DMS153 treated with DMSO at 0.1 percent for 48 hours (cell line): ENCODE measurements at regions not wholly inside any gene's neighbourhood (a gene's known extent, or its start where the extent isn't known, plus 50 kb on each side); places are given as distances from the start of the nearest gene placed in this dataset.

ENCODE experiments used
- DNase-seq: peaks from one replicate; lab custom pipeline; 2025; ENCODE audit not compliant: unreplicated experiment; lab: John Stamatoyannopoulos, UW

DNA sequence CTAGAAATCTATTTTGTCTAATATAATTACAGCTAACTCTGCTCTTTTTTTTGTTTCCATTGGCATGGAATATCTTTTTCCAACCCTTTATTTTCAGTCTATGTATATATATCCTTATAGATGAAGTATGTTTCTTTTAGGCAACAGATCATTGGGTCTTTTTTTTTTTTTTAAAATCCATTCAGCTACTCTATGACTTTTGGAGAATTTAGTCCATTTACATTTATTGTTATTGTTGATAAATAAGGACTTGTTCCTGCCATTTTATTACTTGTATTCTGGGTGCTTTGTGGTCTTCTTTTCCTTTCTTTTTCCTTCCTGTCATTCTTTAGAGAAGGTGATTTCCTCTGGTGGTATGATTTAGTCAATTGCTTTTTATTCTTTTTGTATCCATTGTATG, 296.8 kb downstream of the SMARCA2 start:
- no peak for DNase-seq

DNA sequence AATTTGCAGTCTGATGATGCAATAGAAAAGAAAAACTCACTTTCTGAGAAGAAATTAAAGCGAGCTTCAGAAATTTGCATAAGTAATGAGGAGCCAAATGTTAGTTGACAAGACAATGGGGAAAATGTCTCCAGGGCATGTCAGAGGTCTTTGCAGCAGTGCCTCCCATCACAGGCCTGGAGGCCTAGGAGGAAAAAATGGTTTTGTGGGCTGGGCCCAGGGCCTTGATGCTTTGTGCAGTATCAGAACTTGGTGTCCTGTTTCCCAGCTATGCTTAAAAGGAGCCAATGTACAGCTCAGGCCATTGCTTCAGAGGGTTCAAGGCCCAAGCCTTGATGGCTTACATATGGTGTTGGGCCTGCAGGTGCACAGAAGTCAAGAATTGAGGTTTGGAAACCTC, 298.4 kb downstream of the SMARCA2 start:
- no peak for DNase-seq

DNA sequence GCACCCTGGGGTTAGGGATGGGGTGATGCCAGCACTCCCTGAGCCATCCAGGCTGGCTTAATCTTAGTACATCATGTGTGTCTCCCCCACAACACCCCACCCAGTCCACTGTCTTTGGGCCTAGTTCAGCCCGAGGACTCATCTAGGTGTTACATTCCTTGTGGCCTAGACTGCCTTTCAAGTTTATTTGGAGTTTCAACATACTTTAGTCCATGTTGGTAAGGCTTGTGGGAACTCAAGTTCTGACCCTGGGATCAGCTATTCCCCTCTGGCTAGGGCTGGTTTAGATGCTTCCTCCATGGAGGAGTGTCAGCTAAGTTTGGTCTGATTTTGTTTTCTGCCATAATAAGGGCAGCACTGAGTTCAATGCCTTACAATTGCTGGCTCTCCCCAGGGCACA, 302.4 kb downstream of the SMARCA2 start:
- no peak for DNase-seq

DNA sequence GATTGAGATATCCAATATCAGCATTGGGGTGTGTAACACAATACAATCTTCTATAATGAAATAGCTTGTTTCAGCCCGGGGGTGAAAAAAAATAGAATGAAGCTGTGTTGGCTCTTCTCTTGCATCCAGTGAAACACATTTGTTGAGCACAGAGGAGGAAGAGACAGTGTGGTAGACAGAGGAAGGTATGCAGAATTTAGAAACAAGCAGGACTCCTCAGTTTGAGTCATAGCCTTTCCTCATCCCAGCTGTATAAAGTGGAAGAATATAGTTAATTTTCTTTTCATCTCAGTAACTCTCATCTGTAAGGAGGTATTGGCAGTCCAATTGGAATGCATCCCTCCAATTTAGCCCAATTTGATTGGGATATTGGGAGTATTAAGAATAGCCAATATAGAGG, 302.2 kb upstream of the VLDLR start:
- DNase-seq, result no peak

DNA sequence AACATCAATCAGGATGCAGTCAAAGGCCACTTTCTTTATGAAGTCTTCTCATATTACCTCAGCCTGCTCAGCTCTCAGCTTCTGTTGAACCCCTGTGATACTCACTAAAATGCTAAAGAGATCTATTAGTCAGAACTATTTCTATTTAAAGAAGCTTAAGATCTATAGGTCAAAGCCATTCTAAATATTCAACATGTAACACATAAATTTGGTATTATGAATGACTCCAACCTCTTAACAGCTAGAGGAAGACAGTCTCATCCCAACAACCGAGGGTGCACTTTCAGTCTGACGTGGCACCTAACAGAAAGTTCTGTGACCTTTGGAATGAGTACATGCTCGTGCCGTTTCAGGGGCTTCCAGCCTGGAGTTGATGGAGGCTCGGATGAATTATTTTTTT, 301.5 kb upstream of the VLDLR start:
- no peak for DNase-seq

DNA sequence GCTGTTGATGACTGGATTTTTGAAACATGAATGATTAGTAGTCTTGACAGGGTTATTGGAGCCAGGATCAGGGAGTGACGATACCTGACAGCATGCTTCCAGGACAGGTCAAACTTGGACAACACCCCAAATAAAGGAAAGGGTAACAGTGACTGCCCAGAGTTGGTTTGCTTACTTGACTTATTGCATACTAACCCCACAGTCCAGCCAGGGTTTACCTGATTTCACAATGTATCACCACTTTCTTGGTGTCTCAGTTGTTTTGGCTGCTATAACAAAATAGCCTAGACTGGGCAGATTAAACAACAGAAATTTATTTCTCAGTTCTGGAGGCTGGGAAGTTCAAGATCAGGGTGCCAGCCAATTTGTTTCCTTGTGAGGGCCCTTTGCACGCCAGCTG, 301.0 kb upstream of the VLDLR start:
- no peak for DNase-seq

DNA sequence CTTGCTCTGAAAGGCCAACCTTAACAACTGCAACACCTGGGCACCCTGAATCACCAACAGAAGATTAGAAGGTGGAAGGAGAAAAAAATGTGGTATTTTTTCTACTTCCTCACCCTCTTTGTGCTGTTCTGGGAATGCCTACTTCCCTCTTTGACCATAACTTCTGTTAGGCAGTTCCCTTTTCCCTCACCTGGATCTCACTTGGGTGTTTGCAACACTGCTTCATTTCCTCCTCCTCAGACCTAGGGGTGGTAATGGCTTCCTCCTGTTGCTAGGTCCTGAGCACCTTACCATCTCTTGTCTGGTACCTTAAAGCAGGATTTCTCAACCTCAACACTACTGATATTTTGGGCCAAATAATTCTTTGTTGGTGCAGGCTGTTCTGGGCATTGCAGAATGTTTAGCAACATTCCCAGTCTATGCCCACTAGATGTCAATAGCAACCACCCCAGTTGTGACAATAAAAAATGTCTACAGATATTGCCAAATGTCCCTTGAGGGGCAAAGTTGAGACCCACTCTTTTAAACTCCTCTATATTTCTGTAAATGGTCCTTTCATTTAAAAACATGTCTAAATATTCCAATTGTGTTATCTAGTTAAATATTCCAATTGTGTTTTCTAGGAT, 300.0 kb upstream of the VLDLR start:
- no peak for DNase-seq

DNA sequence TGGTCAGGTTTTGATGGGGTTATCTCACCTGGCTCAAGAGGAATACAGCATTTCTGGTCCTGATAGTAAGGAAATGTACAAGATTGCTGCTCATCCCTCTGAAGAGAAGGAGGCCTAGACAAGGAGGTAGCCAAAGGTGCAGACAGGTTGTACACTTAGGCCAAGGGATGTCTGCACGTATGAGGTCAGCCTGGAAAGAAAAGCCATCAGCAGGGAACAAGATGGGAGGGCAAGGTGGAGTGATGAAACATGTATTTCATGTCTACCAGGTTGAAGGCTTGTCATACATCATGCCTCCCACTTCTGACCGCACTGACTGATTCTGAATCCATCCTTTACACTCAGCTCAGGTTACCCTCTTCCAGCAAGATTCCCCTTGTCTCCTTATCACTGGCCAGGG, 296.8 kb upstream of the VLDLR start:
- DNase-seq, result no peak

DNA sequence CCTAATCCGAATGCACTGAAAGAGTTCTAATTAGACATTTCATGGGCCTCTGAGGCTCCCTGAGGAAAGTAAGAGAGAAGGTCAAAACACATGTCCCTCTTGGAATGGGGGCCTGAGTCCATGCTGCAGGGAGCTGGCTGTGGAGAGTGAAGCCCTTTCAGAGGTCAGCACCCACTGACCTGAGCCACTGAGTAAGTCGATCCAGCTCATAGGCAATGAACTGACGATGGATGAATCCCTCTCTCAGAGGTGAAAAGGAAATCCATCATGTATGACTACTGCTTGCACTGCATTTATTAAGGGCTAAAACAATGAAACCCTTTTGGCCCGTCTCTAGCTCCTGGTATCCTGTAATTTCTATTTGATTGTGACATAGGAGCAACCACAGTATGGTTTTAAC, 288.9 kb upstream of the VLDLR start:
- DNase-seq, result no peak

DNA sequence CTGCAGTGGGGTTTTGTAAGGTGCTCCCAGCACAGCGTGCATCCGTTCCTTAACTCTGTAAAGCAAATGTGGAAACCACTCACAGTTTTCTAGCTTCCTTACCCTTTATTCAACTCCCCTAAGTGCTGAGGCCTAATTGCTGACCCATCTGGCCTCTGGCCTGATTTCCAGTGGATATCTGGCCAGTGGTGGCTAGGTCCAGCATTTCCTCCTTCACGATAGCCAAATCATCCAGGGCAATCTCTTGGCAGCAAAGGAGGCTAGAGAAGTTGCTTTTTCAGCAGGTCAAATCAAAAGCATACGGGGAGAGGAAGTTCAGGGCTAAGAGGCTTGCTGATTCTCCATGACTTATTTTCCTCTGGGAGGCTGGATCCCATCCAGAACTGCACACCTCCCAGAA, 286.3 kb upstream of the VLDLR start:
- DNase-seq, result no peak

DNA sequence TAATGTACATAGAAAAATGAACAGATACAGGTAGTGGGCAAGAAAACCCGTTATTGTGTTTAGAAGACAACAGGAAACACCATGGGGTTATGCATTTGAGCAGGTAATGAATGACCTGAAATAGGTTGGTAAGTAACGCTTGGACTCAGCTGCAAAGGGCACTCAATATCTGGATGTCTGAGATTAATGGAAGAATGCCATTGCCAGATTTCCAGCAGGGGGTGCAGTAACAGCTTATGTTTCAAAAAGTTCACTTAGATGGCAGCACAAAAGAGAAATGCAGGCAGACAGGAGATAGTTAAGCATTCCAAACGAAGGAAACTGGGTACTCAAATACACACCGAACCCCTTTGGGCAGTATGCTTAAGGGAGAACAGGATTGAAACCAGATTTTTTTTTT, 285.5 kb upstream of the VLDLR start:
- DNase-seq, result no peak

DNA sequence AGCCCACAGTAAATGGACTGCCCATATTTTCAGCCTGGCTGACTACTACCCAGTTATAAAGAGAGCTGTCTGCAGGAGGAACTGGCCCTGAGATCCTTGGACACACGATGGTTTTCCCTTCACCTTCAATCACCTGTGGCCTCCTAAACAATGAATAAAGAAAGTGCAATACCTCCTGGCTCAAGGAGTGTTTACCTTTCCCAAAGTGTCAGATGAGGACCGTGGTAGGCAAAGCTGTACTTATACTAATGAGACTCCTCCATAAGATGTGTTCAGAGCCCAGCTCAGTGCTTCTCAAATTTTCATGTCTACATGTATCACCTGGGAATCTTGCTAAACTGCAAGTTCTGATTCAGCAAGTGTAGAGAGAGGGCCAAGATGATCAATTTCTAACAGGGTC, 284.5 kb upstream of the VLDLR start:
- DNase-seq, result no peak

DNA sequence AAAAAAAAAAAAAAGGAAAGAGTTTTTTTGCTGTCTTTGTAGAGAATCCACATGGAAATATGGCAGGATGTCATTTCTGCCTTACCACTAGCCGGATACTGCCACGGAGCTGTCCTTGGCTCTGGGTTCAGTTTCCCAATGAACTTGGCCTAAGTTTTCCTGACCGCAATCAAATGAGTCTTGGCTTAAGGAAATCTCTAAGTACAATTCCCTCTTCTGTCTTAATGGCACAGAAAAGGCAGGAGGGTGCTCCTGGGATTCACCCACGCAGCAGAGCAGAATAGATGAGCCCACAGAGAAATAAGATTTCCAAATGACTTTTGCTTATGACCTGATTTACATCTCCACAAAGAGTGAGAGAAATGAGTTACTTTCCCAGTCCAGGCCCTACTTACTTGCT, 284.0 kb upstream of the VLDLR start:
- DNase-seq, result no peak

DNA sequence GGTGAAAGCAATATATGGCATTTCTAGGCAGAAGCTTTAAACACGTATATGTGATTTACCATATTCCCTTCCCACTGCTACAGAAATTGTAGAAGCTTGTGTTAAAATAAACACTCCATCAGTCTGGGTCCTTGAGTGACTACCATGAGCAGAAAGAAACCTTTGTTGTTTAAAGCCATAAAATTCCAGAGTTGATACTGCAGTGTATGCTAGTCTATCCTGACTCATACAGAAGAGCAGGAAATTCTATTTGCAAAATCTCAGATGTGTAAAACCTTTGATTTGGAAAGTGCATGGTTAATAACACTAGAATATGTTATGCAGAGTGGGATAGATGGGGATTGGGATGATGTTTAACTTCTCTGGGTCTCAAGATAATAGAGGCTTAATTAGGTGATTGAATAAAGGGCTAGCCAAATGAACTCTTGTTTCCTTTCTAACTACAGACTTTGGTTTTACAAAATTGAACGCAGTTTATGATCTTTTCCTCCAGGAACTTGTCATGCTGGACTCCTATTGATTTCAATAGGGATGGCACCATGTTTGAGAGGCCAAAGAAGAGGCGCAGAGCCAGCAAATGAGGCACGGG, 282.7 kb upstream of the VLDLR start:
- DNase-seq, result peak; percentile 33

DNA sequence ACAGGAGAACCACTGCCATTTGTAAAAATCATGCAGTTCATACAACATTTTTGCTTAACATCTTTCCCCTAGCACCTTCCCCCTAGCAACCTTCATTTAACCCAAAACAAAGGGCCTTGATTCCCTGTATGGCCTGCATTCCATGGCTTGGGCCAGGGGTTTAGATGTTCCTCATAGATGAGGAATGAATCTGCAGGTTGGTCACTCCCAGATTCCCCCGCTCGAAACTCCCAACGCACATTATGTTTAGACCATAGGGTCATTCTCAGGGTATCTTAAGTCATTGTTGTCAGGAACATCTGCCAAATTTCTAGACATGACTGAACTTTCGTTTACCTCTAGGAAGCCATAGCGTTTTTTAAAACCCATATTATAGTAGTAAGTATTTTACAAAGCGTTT, 282.2 kb upstream of the VLDLR start:
- DNase-seq, result no peak

DNA sequence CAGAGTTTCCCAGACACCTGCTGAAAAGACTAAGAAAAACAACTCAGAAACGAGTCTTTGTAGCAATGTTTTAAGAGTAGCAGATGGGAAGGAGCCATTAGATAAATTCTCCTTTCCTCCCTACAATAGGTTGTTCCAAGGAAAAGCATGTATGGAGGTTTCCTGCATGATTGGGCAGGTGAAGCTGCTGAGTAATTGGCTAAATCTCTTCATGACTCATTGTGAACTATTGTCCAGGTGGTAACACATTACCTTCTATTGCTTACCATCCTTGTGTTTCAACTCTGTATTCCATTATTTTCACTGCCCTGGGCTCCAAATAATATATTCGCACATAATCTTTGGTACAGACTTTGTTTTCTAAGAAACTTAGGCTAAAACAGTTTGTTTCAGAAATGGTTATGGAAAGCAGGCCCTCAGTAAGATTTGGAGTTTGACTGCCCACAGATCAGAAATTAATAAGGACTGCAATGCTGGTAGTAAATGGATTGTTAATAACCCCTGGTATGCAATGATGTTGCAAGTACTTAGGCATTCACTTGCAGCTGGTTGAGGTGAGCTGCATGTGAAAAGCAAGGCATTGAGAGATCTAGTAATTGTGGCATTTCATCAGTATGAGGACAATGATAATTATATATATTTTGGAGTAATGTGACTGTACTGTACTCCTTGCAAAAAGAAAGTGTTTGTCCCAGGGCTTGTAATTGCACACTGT, 281.4 kb upstream of the VLDLR start:
- DNase-seq, result no peak

DNA sequence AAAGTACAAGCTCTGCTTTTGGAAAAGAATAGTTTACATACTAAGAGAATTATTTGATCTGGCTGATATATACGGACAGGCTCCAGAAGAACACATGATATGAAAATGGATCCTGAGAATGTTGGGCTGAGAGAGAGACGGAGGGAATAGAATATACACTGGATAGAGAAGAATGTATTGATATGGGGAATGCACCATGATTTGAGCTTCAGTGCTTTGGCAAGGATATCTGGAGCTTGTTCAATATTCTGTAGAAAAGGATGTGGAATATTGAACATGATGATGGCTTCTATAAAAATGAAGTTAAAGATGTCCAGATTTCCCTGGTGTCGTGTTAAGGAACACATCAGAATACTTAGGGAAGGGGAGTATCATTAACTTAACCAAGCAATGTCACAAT, 280.5 kb upstream of the VLDLR start:
- DNase-seq, result no peak

DNA sequence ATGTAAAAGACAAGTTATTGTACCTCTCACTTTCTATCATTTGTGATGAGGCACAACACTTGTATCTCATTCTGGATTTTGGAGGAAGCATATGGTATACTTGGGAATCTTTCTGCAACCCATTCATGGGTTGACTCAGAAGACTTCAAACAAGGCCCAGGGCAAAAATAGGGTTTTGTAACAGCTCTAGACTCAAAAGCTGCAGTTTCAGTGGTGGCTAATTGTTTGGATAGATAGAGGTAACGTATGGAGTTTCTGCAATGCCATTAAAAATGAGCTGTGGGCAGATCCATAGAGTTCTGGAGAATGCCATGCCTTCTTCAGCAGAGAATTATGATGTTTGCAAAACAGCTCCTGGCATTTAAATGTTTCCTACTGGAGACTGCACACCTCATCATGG, 279.6 kb upstream of the VLDLR start:
- DNase-seq, result no peak

DNA sequence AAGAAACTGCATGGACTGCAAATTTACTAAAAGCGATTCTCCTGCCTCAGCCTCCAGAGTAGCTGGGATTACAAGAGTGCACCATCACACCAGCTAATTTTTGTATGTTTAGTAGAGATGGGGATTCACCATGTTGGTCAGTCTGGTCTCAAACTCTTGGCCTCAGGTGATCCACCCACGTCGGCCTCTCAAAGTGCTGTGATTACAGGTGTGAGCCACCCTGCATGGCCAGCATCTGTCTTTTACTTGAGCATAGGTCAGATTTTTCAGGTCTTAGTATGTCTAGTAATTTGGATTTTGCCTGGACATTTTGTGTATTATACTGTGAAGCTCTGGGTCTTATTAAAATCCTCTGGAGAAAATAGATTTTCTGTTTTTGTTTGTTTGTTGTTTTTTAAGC, 277.8 kb upstream of the VLDLR start:
- DNase-seq, result no peak

DNA sequence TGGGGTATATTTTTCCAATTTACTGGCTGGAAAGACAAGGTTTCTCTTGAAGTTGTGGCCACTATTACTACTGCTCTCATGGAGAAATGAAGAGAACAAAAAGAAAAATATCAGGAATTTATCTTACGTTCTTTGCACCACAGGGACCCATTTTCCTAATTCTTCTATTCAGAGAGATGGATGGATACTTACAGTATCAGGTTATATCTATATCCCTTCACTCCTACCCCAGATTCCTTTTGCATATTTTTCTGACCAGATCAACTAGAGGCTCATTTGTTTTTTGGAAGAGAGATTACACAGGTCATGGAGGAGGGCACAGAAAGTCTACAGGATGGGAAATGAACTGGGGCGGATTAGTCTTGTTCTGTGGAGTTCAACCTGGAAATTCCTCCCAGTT, 277.2 kb upstream of the VLDLR start:
- DNase-seq, result no peak

DNA sequence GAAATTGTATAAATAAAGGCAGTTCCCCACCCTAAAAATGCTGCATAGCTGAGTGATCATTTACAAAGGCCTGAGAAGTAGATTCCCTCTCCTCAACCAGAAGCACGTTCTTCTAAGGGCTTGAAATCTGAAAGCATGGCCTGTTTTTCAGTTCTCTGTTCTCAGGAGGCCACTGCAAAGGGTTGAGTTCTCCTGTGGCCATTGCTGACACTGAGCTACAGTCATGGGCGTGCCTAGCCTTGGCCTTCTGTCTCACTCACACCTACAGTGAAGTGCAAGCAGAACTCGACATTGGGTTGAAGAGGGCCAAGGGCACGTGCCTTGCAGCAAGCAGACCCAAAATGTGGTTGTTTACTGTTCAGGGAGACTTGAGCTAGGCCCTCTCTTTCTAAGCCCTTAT, 276.6 kb upstream of the VLDLR start:
- no peak for DNase-seq

DNA sequence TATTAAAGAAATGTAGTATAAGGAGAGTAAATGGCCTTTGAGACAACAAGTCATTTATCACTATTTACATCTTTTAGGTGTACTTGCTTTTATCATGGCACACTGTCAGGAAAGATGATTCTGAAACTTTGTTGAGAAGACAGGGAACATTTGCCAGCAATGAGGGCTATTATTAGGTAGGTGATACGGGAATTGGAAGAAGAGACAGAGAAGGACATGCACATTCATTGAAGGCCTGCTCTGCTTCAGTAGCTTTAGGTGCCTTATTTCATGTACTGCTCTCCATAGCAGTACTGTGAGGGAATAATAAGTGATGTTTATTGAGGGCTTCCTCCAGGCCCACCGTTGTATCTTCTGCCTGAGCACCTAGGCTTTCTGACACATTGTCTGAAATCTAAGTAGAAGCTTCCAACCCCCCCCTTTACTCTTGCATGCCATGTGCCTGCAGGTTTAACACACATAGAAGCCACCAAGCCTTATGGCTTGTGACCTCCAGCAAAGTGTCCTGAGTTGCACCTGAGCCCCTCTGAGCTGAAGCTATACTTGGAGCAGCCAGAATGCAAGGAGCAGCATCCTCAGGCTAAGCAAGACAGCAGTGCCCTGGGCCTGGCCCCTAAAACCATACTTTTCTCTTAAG, 275.2 kb upstream of the VLDLR start:
- no peak for DNase-seq
